Suprapubic skin (tissue), 4 donors: ENCODE measurements at regions not wholly inside any gene's neighbourhood (a gene's known extent, or its start where the extent isn't known, plus 50 kb on each side); places are given as distances from the start of the nearest gene placed in this dataset.

Experiments
- DNase-seq, 2 donors: peaks; one replicate each; pipeline ENCODE4 v3.0.0-alpha.2; 2019; ENCODE audit warnings: low spot score in 2 of 2
- H3K27ac ChIP-seq: fragments of 200-600 bp; sonication (generic); one replicate; pipeline ENCODE4 v1.5.1; 2019
- H3K27me3 ChIP-seq: fragments of 200-600 bp; sonication (generic); one replicate; pipeline ENCODE4 v1.5.1; 2019
- H3K36me3 ChIP-seq: fragments of 200-600 bp; sonication (generic); one replicate; pipeline ENCODE4 v1.5.1; 2019
- H3K4me1 ChIP-seq: fragments of 200-600 bp; sonication (generic); one replicate; pipeline ENCODE4 v1.5.1; 2019
- H3K4me3 ChIP-seq: fragments of 200-600 bp; sonication (generic); one replicate; pipeline ENCODE4 v1.5.1; 2019; ENCODE audit warnings: mild to moderate bottlenecking
- H3K9me3 ChIP-seq: fragments of 200-600 bp; sonication (generic); one replicate; pipeline ENCODE4 v1.5.1; 2019
- EP300 ChIP-seq: sonication (generic); formaldehyde crosslinking; IDR thresholded peaks from one replicate; pipeline ENCODE4 v1.6.1; 2017; ENCODE audit warnings: antibody characterized with exemption
- POLR2A ChIP-seq, 2 donors: fragments of 450-650 bp; IDR thresholded peaks; one replicate each; pipeline ENCODE4 v1.6.1; 2017; ENCODE audit warnings: antibody characterized with exemption in 2 of 2, mild to moderate bottlenecking in 2 of 2, moderate library complexity in 2 of 2
- POLR2AphosphoS5 ChIP-seq, 3 donors: sonication (generic); formaldehyde crosslinking; IDR thresholded peaks; one replicate each; pipeline ENCODE4 v1.6.1; 2017; ENCODE audit warnings: antibody characterized with exemption in 3 of 3
- WGBS: methylation state at CpG from one replicate; pipeline ENCODE4 v1.1.5; 2018; 5-methylcytosine and 5-hydroxymethylcytosine counted together
- TF ChIP-seq, protein P1 (sequence below), 2 donors: fragments of 200-600 bp in 1 of 2; fragments of 450-650 bp in 1 of 2; sonication (generic) in 1 of 2; IDR thresholded peaks; one replicate each; pipeline ENCODE4 v1.5.1; 2016 to 2019; ENCODE audit warnings: antibody characterized with exemption in 2 of 2, mild to moderate bottlenecking in 1 of 2, moderate library complexity in 1 of 2

DNA sequence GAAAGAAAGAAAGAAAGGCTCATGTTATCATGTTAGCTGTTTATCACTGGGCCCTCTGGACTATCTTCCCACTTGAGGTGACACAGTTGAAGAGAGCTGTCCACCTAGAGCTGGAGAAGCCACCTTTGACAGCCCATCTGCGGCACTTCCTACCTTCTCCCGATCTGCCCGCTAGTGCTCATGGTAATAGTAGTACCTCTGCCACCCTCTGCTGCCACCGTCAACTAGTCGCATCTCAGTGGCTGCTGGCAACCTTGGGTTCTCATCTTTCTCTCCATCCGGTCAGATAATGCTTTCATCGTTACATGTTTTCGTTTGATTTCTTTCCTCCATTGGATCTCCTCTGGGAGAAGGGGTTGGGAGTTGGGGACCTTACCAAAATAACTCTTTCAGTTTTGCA lies 63.2 kb upstream of the COPS8 start:
- H3K36me3 ChIP-seq: no peaks in the 10 kb centered on the region
- DNase-seq: no peak
- TF ChIP-seq, protein P1, sequence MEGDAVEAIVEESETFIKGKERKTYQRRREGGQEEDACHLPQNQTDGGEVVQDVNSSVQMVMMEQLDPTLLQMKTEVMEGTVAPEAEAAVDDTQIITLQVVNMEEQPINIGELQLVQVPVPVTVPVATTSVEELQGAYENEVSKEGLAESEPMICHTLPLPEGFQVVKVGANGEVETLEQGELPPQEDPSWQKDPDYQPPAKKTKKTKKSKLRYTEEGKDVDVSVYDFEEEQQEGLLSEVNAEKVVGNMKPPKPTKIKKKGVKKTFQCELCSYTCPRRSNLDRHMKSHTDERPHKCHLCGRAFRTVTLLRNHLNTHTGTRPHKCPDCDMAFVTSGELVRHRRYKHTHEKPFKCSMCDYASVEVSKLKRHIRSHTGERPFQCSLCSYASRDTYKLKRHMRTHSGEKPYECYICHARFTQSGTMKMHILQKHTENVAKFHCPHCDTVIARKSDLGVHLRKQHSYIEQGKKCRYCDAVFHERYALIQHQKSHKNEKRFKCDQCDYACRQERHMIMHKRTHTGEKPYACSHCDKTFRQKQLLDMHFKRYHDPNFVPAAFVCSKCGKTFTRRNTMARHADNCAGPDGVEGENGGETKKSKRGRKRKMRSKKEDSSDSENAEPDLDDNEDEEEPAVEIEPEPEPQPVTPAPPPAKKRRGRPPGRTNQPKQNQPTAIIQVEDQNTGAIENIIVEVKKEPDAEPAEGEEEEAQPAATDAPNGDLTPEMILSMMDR (IDR thresholded peaks at IDR 0.05): no peak
- TF ChIP-seq POLR2AphosphoS5 (IDR thresholded peaks at IDR 0.05) (no peak), POLR2A (IDR thresholded peaks at IDR 0.05) (no peak), EP300 (no peak)

DNA sequence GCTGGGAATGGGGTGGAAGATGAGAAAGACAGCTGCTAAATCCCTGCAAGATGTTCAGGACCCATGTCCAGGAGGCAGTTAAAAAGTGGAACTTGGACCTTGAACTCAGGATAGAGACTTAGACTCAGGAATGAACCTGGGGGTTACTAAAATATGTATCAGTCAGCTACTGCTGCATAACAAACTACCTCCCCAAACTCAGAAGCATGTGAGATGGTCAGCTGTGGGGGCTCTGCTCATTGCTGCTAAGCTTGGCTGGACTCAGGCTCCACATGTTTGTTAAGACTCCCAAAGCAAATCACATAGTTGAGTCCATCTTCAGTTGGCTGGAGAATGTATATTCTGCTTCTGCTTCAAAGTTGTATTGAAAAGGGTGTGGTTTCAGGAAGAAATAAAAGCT lies 61.4 kb upstream of the COPS8 start:
- H3K4me1 ChIP-seq: no peaks in the 10 kb centered on the region
- H3K9me3 ChIP-seq: no peaks in the 10 kb centered on the region
- DNase-seq: no peak
- H3K27me3 ChIP-seq: no peaks in the 10 kb centered on the region
- no peak overlapping the region for H3K4me3 ChIP-seq
- H3K36me3 ChIP-seq: no peaks in the 10 kb centered on the region
- no peak for TF ChIP-seq EP300
- H3K27ac ChIP-seq: no peak overlapping the region

More for the DNA sequence above, 63.2 kb upstream of the COPS8 start:
- Histone ChIP-seq H3K9me3 (no peaks in the 10 kb centered on the region), H3K4me3 (no peak overlapping the region), H3K27me3 (no peaks in the 10 kb centered on the region), H3K4me1 (no peaks in the 10 kb centered on the region), H3K27ac (no peak overlapping the region)
- WGBS: 95% methylated on average over 8 of the region's 8 CpGs

DNA sequence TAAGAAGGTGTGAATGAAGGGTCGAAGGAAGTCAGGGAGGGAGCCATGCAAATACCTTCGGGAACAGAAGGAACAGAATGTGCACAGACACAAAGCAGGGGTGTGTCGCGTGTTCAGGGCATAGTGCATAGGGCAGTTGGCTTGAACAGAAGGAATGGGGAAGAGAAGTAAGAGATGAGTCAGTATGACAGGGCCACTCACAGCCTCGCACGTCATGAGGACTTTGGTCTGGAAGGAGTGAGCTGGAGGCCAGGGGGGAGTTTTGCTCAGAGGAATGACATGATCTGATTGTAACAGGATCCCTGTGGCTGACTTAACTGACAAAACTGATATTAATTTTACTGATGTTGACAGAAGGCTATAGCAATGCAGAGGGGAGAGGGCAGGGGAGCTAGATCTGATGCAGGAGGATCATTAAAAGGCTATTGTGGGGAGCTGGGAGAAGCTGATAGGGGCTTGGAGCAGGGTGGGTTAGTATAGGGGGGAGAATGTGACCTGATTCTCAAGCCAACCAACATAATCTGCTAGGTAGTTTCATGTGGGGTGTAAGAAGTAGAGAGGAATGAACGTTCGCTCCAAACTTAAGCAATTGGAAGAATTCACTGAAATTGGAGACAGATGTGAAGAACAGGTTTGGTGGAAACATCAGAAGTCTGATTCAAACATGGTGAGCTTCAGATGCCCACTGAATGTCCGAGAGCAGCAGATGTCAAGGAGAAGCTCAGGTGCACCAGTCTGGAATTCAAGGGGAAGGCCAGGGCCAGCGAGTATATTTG lies 60.4 kb upstream of the COPS8 start:
- H3K4me3 ChIP-seq: no peak overlapping the region
- H3K36me3 ChIP-seq: no peaks in the 10 kb centered on the region
- no peaks in the 10 kb centered on the region for H3K9me3 ChIP-seq
- peak in 1 of 3 donors; percentile 51 for TF ChIP-seq POLR2AphosphoS5 (IDR thresholded peaks at IDR 0.05)
- TF ChIP-seq, protein P1 (IDR thresholded peaks at IDR 0.05): no peak
- H3K4me1 ChIP-seq: no peaks in the 10 kb centered on the region
- no peak for DNase-seq
- 89% methylated on average over 10 of the region's 10 CpGs for WGBS
- no peaks in the 10 kb centered on the region for H3K27me3 ChIP-seq
- no peak overlapping the region for H3K27ac ChIP-seq

GRCh38 chr2:237026981-237027711 lies 58.5 kb upstream of the COPS8 start:
- no peak for TF ChIP-seq POLR2AphosphoS5 (IDR thresholded peaks at IDR 0.05)
- no peak for TF ChIP-seq EP300
- TF ChIP-seq POLR2A (IDR thresholded peaks at IDR 0.05): no peak
- TF ChIP-seq, protein P1 (IDR thresholded peaks at IDR 0.05): peak; percentile 73 to 85
- no peaks in the 10 kb centered on the region for H3K36me3 ChIP-seq
- no peaks in the 10 kb centered on the region for H3K9me3 ChIP-seq
- H3K27me3 ChIP-seq: no peaks in the 10 kb centered on the region
- WGBS: 49% methylated on average over 8 of the region's 8 CpGs
- peak; percentile 83 to 86 for DNase-seq
- H3K4me1 ChIP-seq: no peaks in the 10 kb centered on the region
- H3K27ac ChIP-seq: no peak overlapping the region
- H3K4me3 ChIP-seq: no peak overlapping the region

- Histone ChIP-seq H3K4me3 (no peak overlapping the region), H3K36me3 (no peaks in the 10 kb centered on the region), H3K4me1 (no peaks in the 10 kb centered on the region), H3K9me3 (no peaks in the 10 kb centered on the region), H3K27me3 (no peaks in the 10 kb centered on the region), H3K27ac (no peak overlapping the region)
- WGBS: 67% methylated on average over 5 of the region's 5 CpGs
- no peak for DNase-seq
- no peak for TF ChIP-seq EP300
- TF ChIP-seq POLR2A (IDR thresholded peaks at IDR 0.05): no peak
- TF ChIP-seq, protein P1 (IDR thresholded peaks at IDR 0.05): no peak
- no peak for TF ChIP-seq POLR2AphosphoS5 (IDR thresholded peaks at IDR 0.05)
Measured at GRCh38 chr2:237027712-237028029, 58.0 kb upstream of the COPS8 start.
